GM12878 (cell line): ENCODE measurements at regions not wholly inside any gene's neighbourhood (a gene's known extent, or its start where the extent isn't known, plus 50 kb on each side); places are given as distances from the start of the nearest gene placed in this dataset.

Experiments
- ATAC-seq: fragments of 200-7000 bp; cut with Tn5 transposase; 3 replicates; pipeline ENCODE4 v1.9.1; 2020; ENCODE audit warnings: mild to moderate bottlenecking, moderate library complexity
- BruUV-seq: library from RNA; stranded (reverse); fragments of 400-500 nt; replicated peaks from 2 replicates; lab custom pipeline; 2021; lab: Mats Ljungman, UMichigan
- CTCF ChIA-PET: fragments of 300-600 bp; sonication (Branson Sonifier 250); formaldehyde crosslinking; extraction: SDS; loops from one replicate; lab custom pipeline; 2021; ENCODE audit warnings: inconsistent platforms; lab: Yijun Ruan, JAX
- POLR2A ChIA-PET: fragments of 350-600 bp; formaldehyde crosslinking; extraction: SDS; loops from one replicate; lab custom pipeline; 2021; ENCODE audit warnings: inconsistent platforms; lab: Charles Lee
- RAD21 ChIA-PET: fragments of 300-600 bp; sonication (Branson Sonifier 250); formaldehyde crosslinking; loops from one replicate; lab custom pipeline; 2023; ENCODE audit warnings: antibody characterized with exemption; ENCODE audit not compliant: unreplicated experiment; lab: Charles Lee
- SMC1A ChIA-PET: fragments of 300-600 bp; sonication (Branson Sonifier 250); formaldehyde crosslinking; loops from one replicate; lab custom pipeline; 2023; ENCODE audit not compliant: unreplicated experiment, uncharacterized antibody; lab: Charles Lee
- DNase-seq: peaks from one replicate; pipeline ENCODE4 v3.0.0-alpha.2; 2011; ENCODE audit warnings: low read depth, low spot score
- FAIRE-seq: peaks from 3 replicates; lab custom pipeline; 2011; peaks lifted over from hg19 to GRCh38; lab: Jason Lieb, UNC
- H2AFZ ChIP-seq: 2 replicates; pipeline ENCODE4 v1.6.0; 2011; ENCODE audit warnings: low read depth, low read length, control low read depth; ENCODE audit not compliant: control insufficient read depth
- H3K27ac ChIP-seq: 2 replicates; pipeline ENCODE4 v1.5.1; 2011; ENCODE audit warnings: control low read depth; ENCODE audit not compliant: control insufficient read depth, insufficient read depth
- H3K27me3 ChIP-seq, 2 experiments: replicated peaks in 1 of 2; 2 replicates each; pipeline versions ENCODE4 v1.6.0 to v1.6.1; 2011; ENCODE audit warnings: low read length in 1 of 2; ENCODE audit not compliant: control insufficient read depth in 2 of 2, insufficient read depth in 2 of 2
- H3K36me3 ChIP-seq, 2 experiments: 2 replicates each; pipeline ENCODE4 v1.5.1; 2011; ENCODE audit warnings: low read length in 1 of 2; ENCODE audit not compliant: control insufficient read depth in 2 of 2, insufficient read depth in 2 of 2
- H3K4me1 ChIP-seq: 2 replicates; pipeline ENCODE4 v1.6.1; 2011; ENCODE audit warnings: mild to moderate bottlenecking, low read length, moderate library complexity, mixed read lengths; ENCODE audit not compliant: control insufficient read depth, insufficient read depth
- H3K4me2 ChIP-seq: 2 replicates; pipeline ENCODE4 v1.6.0; 2011; ENCODE audit warnings: control low read depth; ENCODE audit not compliant: control insufficient read depth, insufficient read depth
- H3K4me3 ChIP-seq: fragments of 200-600 bp; sonication (generic); 2 replicates; pipeline ENCODE4 v1.5.1; 2016
- H3K79me2 ChIP-seq: 2 replicates; pipeline ENCODE4 v1.6.0; 2011; ENCODE audit warnings: low read length; ENCODE audit not compliant: control insufficient read depth, insufficient read depth
- H3K9ac ChIP-seq: 2 replicates; pipeline ENCODE4 v1.8.0; 2011; ENCODE audit warnings: low read length, control low read depth, mixed read lengths; ENCODE audit not compliant: control insufficient read depth, insufficient read depth
- H3K9me3 ChIP-seq: replicated peaks from 3 replicates; pipeline ENCODE4 v1.5.1; 2011; ENCODE audit warnings: mild to moderate bottlenecking, low read length; ENCODE audit not compliant: control insufficient read depth, insufficient read depth
- H4K20me1 ChIP-seq: 2 replicates; pipeline ENCODE4 v1.6.0; 2011; ENCODE audit not compliant: control insufficient read depth, insufficient read depth
- CTCF ChIP-seq, 3 experiments: IDR thresholded peaks in 2 of 3; conservative IDR thresholded peaks in 1 of 3; 2 replicates each; pipeline ENCODE4 v1.5.1; 2011; ENCODE audit warnings: low read depth in 3 of 3, low read length in 3 of 3, mild to moderate bottlenecking in 3 of 3, control low read depth in 2 of 3, moderate library complexity in 2 of 3, inconsistent platforms in 1 of 3, mixed read lengths in 1 of 3; ENCODE audit not compliant: control insufficient read depth in 2 of 3, insufficient read depth in 1 of 3; ENCODE audit errors: extremely low read depth in 1 of 3
- IRF4 ChIP-seq: IDR thresholded peaks from 2 replicates; pipeline ENCODE4 v1.6.1; 2011; ENCODE audit warnings: low read depth, low read length
- JUNB ChIP-seq: IDR thresholded peaks from 2 replicates; pipeline ENCODE4 v1.6.1; 2016; ENCODE audit warnings: antibody characterized with exemption, mild to moderate bottlenecking
- NR2C2 ChIP-seq: IDR thresholded peaks from 2 replicates; pipeline ENCODE4 v1.6.1; 2011; ENCODE audit warnings: borderline replicate concordance, low read depth; ENCODE audit not compliant: control insufficient read depth, insufficient read length
- POLR2AphosphoS5 ChIP-seq: IDR thresholded peaks from 2 replicates; pipeline ENCODE4 v1.6.1; 2011; ENCODE audit warnings: mild to moderate bottlenecking, low read length, inconsistent platforms
- RAD21 ChIP-seq: IDR thresholded peaks from 2 replicates; pipeline ENCODE4 v1.6.1; 2011; ENCODE audit warnings: mild to moderate bottlenecking, low read depth, low read length, moderate library complexity; ENCODE audit not compliant: insufficient read depth
- RB1 ChIP-seq: fragments of 450-650 bp; formaldehyde crosslinking; IDR thresholded peaks from 2 replicates; pipeline ENCODE4 v1.6.1; 2017; ENCODE audit warnings: mild to moderate bottlenecking, borderline replicate concordance
- RUNX3 ChIP-seq: IDR thresholded peaks from 2 replicates; pipeline ENCODE4 v1.6.1; 2012; ENCODE audit warnings: low read length, inconsistent platforms
- SKIL ChIP-seq: fragments of 450-650 bp; IDR thresholded peaks from 2 replicates; pipeline ENCODE4 v1.6.1; 2017; ENCODE audit warnings: mild to moderate bottlenecking, low read depth, inconsistent platforms; ENCODE audit not compliant: poor library complexity, severe bottlenecking
- SMC3 ChIP-seq: IDR thresholded peaks from 2 replicates; pipeline ENCODE4 v1.6.1; 2011; ENCODE audit warnings: low read length, improper control_type of control experiment, borderline replicate concordance
- WRNIP1 ChIP-seq: IDR thresholded peaks from 2 replicates; pipeline ENCODE4 v1.6.1; 2011; ENCODE audit warnings: low read depth, low read length, improper control_type of control experiment, borderline replicate concordance
- ZSCAN29 ChIP-seq: fragments of 450-650 bp; IDR thresholded peaks from 2 replicates; pipeline ENCODE4 v1.6.1; 2017; ENCODE audit warnings: mild to moderate bottlenecking, moderate library complexity
- WGBS: methylation state at CpG from one replicate; pipeline ENCODE4 v1.1.6; 2016; ENCODE audit warnings: low lambda C conversion rate; ENCODE audit not compliant: insufficient replicate concordance, insufficient coverage; ENCODE audit errors: missing lambda C conversion rate; 5-methylcytosine and 5-hydroxymethylcytosine counted together
- in situ Hi-C: fragments of 300-500 bp; cut with MboI; formaldehyde crosslinking; loops from 9 replicates; pipeline ENCODE4 v1.14.3; 2018; ENCODE audit warnings: mixed read lengths
- intact Hi-C: fragments of 100-400 bp; cut with micrococcal nuclease; formaldehyde crosslinking; loops from one replicate; pipeline ENCODE4 v1.14.2; 2022; ENCODE audit not compliant: unreplicated experiment

- TF ChIP-seq NR2C2, result no peak
- no peak for TF ChIP-seq JUNB
Measured at GRCh38 chr1:209353053-209353452, 230.5 kb upstream of the CAMK1G start (continued).

DNA sequence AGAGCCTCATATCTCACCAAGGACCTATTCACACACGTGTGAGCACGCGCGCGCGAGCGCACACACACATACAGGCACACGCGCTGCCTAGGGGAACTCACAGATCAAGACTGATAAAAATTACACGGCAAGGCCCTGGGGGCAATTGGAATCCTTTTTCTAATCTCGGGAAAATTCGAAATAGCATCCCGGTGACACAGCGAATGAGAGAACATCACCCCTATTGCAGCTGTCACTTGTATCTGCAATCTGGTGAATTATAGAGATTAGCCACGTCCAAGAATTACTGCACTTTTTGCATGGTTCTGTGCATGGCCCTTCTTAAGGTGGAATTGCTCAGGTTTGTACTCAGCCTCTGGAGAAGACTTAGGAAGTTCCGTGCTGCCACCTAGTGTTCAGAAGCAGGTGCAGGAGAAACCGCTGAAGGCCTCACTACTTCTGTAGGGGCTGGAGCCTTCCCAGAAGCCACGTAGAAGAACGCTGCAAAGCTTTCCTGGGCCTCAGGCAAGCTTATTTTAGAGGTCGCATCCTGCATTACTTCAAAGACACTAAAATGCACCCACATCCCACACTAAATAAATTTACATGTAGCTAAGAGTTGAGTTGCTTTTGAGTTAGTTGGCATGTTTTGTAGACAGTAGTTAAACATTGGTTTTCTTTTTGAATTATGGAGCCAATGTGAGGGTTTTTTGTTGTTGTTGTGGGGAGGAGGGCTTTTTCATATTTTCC is 229.2 kb upstream of the CAMK1G start:
- H3K27me3 ChIP-seq, result no peaks in the 10 kb centered on the region; a peak in 1 of 4 replicates
- intact Hi-C loops (loop anchor here (1.0 to 5.0 kb wide), 3 partner anchors 106 to 158 kb away; no protein-coding TSS in a partner anchor), in situ Hi-C loops (no loop called here)
- H3K79me2 ChIP-seq, result no peaks in the 10 kb centered on the region
- BruUV-seq, result no TSS peak
- H3K4me1 ChIP-seq, result no peaks in the 10 kb centered on the region
- H2AFZ ChIP-seq, result no peak overlapping the region
- ChIA-PET SMC1A (interaction anchor here (0.8 to 1.9 kb wide), 7 partner anchors 10 to 160 kb away, joined by 3 to 5 read pairs (median 3); no protein-coding TSS in a partner anchor), RAD21 (interaction anchor here (1.1 kb wide), 1 partner anchor 50 kb away, joined by 3 read pairs; no protein-coding TSS in a partner anchor), CTCF (interaction anchor here (0.8 to 3.9 kb wide), 20 partner anchors 9 to 212 kb away, joined by 3 to 20 read pairs (median 4); no protein-coding TSS in a partner anchor), POLR2A (no interaction called here)
- no peak overlapping the region for H3K27ac ChIP-seq
- H3K9ac ChIP-seq, result no peak overlapping the region
- no peaks in the 10 kb centered on the region for H3K36me3 ChIP-seq
- DNase-seq, result no peak
- no peaks in the 10 kb centered on the region for H3K9me3 ChIP-seq
- H3K4me3 ChIP-seq, result no peak overlapping the region
- peak; percentile 91 for FAIRE-seq
- 0 out of 2 replicates have a peak, but pooled peaks have one; percentile 20 for TF ChIP-seq RUNX3
- TF ChIP-seq JUNB, result no peak
- TF ChIP-seq WRNIP1, result peak; percentile 96; the same call in 1 of the 2 replicates
- peak; percentile 50; the same call in 1 of the 2 replicates for TF ChIP-seq SMC3
- peak; percentile 81 to 90 (median 81) for TF ChIP-seq CTCF (IDR thresholded peaks at IDR 0.05 in 2 of 3, conservative IDR thresholded peaks at IDR 0.05 in 1 of 3; ENCODE audit: control insufficient read depth in 2 of 3, extremely low read depth in 1 of 3, insufficient read depth in 1 of 3, low read depth in 3 of 3, low read length in 3 of 3)
- TF ChIP-seq IRF4, result no peak
- no peak for TF ChIP-seq SKIL
- peak; percentile 64 for TF ChIP-seq RAD21
- peak; percentile 34; the same call in 1 of the 2 replicates for TF ChIP-seq RB1
- TF ChIP-seq ZSCAN29, result no peak
- no peak for TF ChIP-seq POLR2AphosphoS5
- H4K20me1 ChIP-seq, result no peaks in the 10 kb centered on the region
- no peak overlapping the region for H3K4me2 ChIP-seq
- 61% methylated on average over 20 of the region's 20 CpGs for WGBS
- peak; percentile 97 for ATAC-seq
